Loucy (cell line): ENCODE measurements at regions not wholly inside any gene's neighbourhood (a gene's known extent, or its start where the extent isn't known, plus 50 kb on each side); places are given as distances from the start of the nearest gene placed in this dataset.
A peak's percentile ranks its signal among the peaks of the same experiment; 100 is the strongest.

Experiments
- H2AFZ ChIP-seq: fragments of 200-600 bp; sonication (generic); 2 replicates; pipeline ENCODE4 v1.6.0; 2016; ENCODE audit warnings: antibody characterized with exemption, mild to moderate bottlenecking, low read length, moderate library complexity
- H3F3A ChIP-seq: fragments of 200-600 bp; 2 replicates; pipeline ENCODE4 v1.6.0; 2016; ENCODE audit warnings: antibody characterized with exemption, low read depth, mild to moderate bottlenecking
- H3K27me3 ChIP-seq: fragments of 200-600 bp; sonication (generic); 2 replicates; pipeline ENCODE4 v1.6.1; 2014; ENCODE audit warnings: low read length, mild to moderate bottlenecking; ENCODE audit not compliant: insufficient read depth, poor library complexity, severe bottlenecking
- H3K36me3 ChIP-seq: fragments of 200-600 bp; sonication (generic); 2 replicates; pipeline ENCODE4 v1.6.1; 2016; ENCODE audit warnings: low read length; ENCODE audit not compliant: insufficient read depth
- H3K4me1 ChIP-seq: fragments of 200-600 bp; sonication (generic); 2 replicates; pipeline ENCODE4 v1.5.1; 2014; ENCODE audit warnings: low read length, mild to moderate bottlenecking; ENCODE audit not compliant: insufficient read depth, poor library complexity, severe bottlenecking
- H3K4me2 ChIP-seq: fragments of 200-600 bp; sonication (generic); 2 replicates; pipeline ENCODE4 v1.6.0; 2014; ENCODE audit warnings: antibody characterized with exemption, low read length, low read depth, mild to moderate bottlenecking; ENCODE audit not compliant: poor library complexity, severe bottlenecking
- H3K4me3 ChIP-seq: fragments of 200-600 bp; sonication (generic); 2 replicates; pipeline ENCODE4 v1.5.1; 2014; ENCODE audit warnings: low read length, mild to moderate bottlenecking, mixed read lengths; ENCODE audit not compliant: poor library complexity, severe bottlenecking
- H3K79me2 ChIP-seq: fragments of 200-600 bp; sonication (generic); 2 replicates; pipeline ENCODE4 v1.6.1; 2014; ENCODE audit warnings: low read length; ENCODE audit not compliant: insufficient read depth
- H3K9ac ChIP-seq: fragments of 200-600 bp; sonication (generic); 2 replicates; pipeline ENCODE4 v1.6.0; 2014; ENCODE audit warnings: mild to moderate bottlenecking, low read depth, low read length, moderate library complexity; ENCODE audit not compliant: poor library complexity, severe bottlenecking
- H3K9me2 ChIP-seq: fragments of 200-600 bp; sonication (generic); replicated peaks from 2 replicates; pipeline ENCODE4 v1.6.1; 2016; ENCODE audit warnings: low read depth, low read length, mixed read lengths
- H3K9me3 ChIP-seq: fragments of 200-600 bp; sonication (generic); 2 replicates; pipeline ENCODE4 v1.6.1; 2014; ENCODE audit warnings: mild to moderate bottlenecking, antibody characterized with exemption, low read length, low read depth; ENCODE audit not compliant: insufficient read depth
- H4K20me1 ChIP-seq: fragments of 200-600 bp; sonication (generic); 2 replicates; pipeline ENCODE4 v1.6.0; 2014; ENCODE audit warnings: antibody characterized with exemption, low read length, mild to moderate bottlenecking; ENCODE audit not compliant: insufficient read depth, poor library complexity, severe bottlenecking
- EZH2phosphoT487 ChIP-seq: fragments of 200-600 bp; IDR thresholded peaks from 2 replicates; pipeline ENCODE4 v1.6.1; 2018; ENCODE audit warnings: antibody characterized with exemption, mild to moderate bottlenecking, moderate library complexity, borderline replicate concordance
- TF ChIP-seq, protein P1 (sequence below): fragments of 200-600 bp; sonication (generic); conservative IDR thresholded peaks from 2 replicates; pipeline ENCODE4 v1.5.1; 2014; ENCODE audit warnings: mild to moderate bottlenecking, antibody characterized with exemption, low read length

DNA sequence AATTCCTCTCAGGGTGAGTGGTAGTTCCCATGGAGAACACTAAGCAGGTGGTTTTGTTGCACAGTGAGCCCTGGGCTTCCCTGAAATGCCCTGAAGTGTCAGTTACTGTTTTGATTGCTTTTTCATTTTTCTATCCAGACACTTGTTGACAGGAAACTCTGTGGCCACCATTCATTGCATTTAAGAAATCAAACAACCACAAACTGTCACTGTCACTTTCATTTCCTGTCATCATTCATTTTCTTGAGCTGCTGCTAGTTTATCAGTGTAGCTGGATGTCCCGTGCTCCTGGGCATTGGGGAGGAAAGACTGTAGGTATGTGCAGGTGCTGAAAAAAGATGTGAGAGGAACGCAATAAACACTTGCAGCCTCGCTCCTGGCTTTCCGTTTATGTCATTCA, 891.6 kb upstream of the ZEB2 start:
- H3K9me3 ChIP-seq: no peaks in the 10 kb centered on the region

DNA sequence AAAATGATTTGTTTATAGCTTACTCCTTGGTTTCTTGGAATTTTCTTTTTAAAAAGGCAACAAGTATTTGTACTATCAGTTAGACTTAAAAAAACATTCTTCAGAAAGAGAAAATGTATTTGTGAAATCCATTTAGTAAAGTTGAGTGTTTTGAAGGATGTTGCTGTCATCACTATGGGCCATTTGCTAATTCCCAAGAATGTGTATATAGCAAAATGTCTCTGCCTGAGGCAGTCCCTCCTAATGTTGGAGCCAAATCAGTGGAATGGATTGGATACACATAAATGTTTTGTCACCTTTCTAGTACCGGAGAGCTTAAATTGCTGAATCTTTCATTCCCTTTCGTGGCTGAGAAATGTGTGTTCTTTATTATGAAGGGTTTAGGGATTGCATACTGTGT, 890.2 kb upstream of the ZEB2 start:
- Histone ChIP-seq H3K36me3 (no peaks in the 10 kb centered on the region), H3K9me2 (no peaks in the 10 kb centered on the region), H3K9me3 (no peaks in the 10 kb centered on the region), H3F3A (no peaks in the 10 kb centered on the region), H3K4me3 (no peak overlapping the region), H2AFZ (no peak overlapping the region), H3K27me3 (no peaks in the 10 kb centered on the region), H3K79me2 (no peaks in the 10 kb centered on the region), H4K20me1 (no peaks in the 10 kb centered on the region), H3K4me1 (peaks cover 11% of the 10 kb centered on the region), H3K9ac (no peak overlapping the region), H3K4me2 (no peak overlapping the region)
- TF ChIP-seq, protein P1, sequence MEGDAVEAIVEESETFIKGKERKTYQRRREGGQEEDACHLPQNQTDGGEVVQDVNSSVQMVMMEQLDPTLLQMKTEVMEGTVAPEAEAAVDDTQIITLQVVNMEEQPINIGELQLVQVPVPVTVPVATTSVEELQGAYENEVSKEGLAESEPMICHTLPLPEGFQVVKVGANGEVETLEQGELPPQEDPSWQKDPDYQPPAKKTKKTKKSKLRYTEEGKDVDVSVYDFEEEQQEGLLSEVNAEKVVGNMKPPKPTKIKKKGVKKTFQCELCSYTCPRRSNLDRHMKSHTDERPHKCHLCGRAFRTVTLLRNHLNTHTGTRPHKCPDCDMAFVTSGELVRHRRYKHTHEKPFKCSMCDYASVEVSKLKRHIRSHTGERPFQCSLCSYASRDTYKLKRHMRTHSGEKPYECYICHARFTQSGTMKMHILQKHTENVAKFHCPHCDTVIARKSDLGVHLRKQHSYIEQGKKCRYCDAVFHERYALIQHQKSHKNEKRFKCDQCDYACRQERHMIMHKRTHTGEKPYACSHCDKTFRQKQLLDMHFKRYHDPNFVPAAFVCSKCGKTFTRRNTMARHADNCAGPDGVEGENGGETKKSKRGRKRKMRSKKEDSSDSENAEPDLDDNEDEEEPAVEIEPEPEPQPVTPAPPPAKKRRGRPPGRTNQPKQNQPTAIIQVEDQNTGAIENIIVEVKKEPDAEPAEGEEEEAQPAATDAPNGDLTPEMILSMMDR: no peak
- no peak for TF ChIP-seq EZH2phosphoT487

More for the DNA sequence above, 891.6 kb upstream of the ZEB2 start:
- no peak overlapping the region for H2AFZ ChIP-seq
- TF ChIP-seq, protein P1: no peak
- TF ChIP-seq EZH2phosphoT487: no peak
- no peaks in the 10 kb centered on the region for H4K20me1 ChIP-seq
- H3K27me3 ChIP-seq: no peaks in the 10 kb centered on the region
- peak overlapping the region; percentile 56 for H3K4me2 ChIP-seq
- peak overlapping the region; percentile 31 for H3K4me3 ChIP-seq
- no peaks in the 10 kb centered on the region for H3K36me3 ChIP-seq
- H3F3A ChIP-seq: no peaks in the 10 kb centered on the region
- peaks cover 11% of the 10 kb centered on the region for H3K4me1 ChIP-seq
- no peaks in the 10 kb centered on the region for H3K79me2 ChIP-seq
- H3K9me2 ChIP-seq: no peaks in the 10 kb centered on the region
- H3K9ac ChIP-seq: no peak overlapping the region

DNA sequence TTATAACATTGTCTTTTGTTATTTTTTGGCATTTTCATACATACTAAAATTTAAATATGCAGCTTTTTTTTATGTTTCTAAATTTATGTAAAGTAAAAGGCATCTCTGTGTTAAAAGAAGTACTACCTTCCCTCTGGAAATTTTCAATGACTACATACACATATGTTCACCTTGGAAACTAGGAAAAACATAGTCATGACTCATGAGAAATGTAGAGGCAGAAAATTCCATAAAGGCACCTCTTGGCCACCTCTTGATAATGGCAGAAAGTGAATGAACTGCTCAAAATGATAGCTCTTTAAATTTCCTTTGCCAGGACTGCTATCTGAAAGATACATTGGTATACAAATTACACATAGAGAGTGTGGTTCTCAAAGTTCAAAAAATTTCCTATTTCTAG, 889.1 kb upstream of the ZEB2 start:
- no peak overlapping the region for H3K4me2 ChIP-seq
- H3K79me2 ChIP-seq: no peaks in the 10 kb centered on the region
- no peaks in the 10 kb centered on the region for H4K20me1 ChIP-seq
- no peaks in the 10 kb centered on the region for H3K9me2 ChIP-seq
- no peak overlapping the region for H3K9ac ChIP-seq
- no peak overlapping the region for H2AFZ ChIP-seq
- H3F3A ChIP-seq: no peaks in the 10 kb centered on the region
- H3K9me3 ChIP-seq: no peaks in the 10 kb centered on the region
- no peaks in the 10 kb centered on the region for H3K27me3 ChIP-seq
- no peak overlapping the region for H3K4me3 ChIP-seq
- no peaks in the 10 kb centered on the region for H3K36me3 ChIP-seq
- peaks cover 11% of the 10 kb centered on the region for H3K4me1 ChIP-seq
- no peak for TF ChIP-seq EZH2phosphoT487
- TF ChIP-seq, protein P1: no peak
